Activated CD4-positive, alpha-beta T cell treated with anti-CD3 and anti-CD28 coated beads, Interleukin-2, Interleukin-4, amounts not matched to agents 100 ng/mL and 50 ng/mL, durations not matched to agents 16 hours and 8 hours (primary cell): ENCODE measurements at regions not wholly inside any gene's neighbourhood (a gene's known extent, or its start where the extent isn't known, plus 50 kb on each side); places are given as distances from the start of the nearest gene placed in this dataset.
"Not testable (repeated sequence)": the region's sequence is repeated elsewhere in the genome, so short reads cannot be mapped to it uniquely, and the experiment has no call there.

Source experiments
- DNase-seq: peaks from one replicate; pipeline ENCODE4 v3.0.0-alpha.2; 2020; ENCODE audit warnings: low spot score

GRCh38 chr6:76532647-76533046 lies 460.2 kb upstream of the IMPG1 start:
- DNase-seq = no peak

DNA sequence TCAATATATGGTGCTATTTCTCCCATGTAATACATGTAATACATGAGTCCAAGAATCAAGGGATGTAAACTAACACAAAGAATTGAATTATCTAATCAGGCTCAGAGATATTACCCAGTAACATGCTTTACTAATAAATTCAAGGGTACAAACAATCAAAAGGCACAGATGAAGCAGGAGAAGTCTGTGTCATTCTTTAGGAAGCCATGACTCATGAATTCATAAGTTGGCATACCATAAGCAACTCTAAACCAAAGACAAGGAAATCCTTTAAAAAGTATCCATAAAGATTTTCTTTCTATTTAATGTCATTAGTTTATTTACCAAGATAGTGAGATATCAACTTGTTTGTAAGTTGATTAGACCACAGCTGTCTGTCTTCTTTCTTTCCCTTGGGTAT lies 446.0 kb upstream of the IMPG1 start:
- no peak for DNase-seq

DNA sequence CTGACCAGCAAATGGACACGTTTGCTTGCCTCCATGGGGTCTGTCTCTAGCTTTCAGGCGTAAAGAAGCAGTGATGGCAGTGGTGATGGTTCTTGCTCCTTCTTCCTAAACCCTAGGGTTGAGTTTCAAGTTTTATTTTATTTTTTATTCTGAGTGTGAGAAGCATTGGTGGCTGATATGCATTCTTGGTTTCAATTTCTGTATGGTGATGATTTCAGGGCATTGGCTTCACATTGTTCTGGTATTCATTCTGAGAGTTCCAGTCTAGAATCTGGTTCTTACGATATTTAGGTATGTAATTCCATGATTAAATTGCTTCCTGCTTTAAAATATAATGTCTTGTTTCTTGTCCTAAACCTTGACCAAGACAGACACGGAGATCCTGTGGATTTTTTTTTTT lies 444.5 kb upstream of the IMPG1 start:
- DNase-seq = no peak

DNA sequence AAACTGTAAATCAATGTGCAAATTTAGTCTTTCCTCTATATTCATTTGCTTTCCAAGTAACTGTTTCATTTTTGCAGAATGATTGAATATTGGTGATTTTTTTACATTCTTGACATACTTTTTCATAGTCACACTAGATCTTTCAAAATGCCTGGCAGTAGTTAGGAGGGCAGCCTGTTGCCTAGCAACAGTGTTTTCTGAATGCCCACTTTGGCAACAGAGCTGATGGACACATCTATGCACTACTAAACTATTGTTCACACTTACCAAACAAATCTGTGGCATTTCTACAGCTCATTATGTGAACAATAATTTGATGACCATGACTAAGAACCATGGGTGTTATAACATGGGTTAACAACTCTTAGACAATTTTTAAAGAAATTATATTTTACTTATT lies 438.0 kb upstream of the IMPG1 start:
- DNase-seq = no peak

DNA sequence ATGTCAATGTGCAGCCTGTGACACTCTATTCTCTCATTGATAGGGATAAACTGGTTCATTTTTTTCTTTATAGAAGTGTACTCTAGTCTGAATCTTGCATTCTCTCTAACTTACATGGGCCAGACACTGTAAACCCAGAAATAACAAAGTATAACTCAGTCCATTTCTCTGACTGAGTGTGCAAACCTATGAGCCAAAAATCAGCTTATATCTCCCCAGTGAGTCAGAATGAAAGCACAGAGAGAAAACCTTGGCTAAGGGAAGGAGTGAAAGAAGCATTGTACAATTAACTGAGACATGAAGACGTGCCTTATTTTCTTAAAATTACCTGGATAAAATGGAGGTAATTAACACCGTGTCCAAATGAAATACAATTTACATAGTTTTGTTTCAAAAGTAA lies 436.9 kb upstream of the IMPG1 start:
- DNase-seq = no peak

GRCh38 chr6:76506808-76507207 lies 434.3 kb upstream of the IMPG1 start:
- DNase-seq = no peak

DNA sequence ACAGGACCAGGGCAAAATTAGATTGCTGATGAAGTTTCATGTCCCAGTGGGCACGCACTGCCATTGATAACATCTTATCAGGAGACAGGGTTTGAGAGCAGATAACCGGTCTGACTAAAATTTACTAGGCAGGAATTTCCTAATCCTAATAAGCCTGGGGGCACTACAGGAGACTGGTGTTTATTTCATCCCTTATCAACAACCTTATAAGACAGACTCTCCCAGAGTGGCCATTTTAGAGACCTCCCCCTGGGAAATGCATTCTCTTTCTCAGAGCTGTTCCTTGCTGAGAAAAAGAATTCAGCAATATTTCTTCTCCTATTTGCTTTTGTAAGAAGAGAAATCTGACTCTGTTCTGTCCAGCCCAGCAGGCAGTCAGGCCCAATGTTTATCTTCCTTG lies 423.4 kb upstream of the IMPG1 start:
- no peak for DNase-seq

DNA sequence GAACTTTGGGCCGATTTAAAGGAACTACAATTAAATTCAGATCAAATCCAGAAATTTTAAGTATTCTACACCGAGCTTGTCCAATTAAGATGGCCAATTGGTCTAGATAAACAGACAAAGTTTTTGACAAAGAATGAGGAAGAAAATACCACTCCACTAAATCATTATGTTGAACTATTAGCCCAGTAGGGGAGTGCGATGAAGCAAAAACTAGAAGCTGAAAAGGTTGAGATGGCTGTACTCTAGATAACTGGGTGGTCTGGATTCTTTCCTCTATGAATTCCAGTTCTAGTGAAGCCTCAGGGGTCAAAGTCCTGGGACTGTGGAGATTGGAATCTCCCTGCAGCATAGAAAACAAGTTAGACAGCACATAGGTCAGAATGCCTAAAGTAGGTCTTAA lies 418.9 kb upstream of the IMPG1 start:
- not testable (repeated sequence) for DNase-seq

DNA sequence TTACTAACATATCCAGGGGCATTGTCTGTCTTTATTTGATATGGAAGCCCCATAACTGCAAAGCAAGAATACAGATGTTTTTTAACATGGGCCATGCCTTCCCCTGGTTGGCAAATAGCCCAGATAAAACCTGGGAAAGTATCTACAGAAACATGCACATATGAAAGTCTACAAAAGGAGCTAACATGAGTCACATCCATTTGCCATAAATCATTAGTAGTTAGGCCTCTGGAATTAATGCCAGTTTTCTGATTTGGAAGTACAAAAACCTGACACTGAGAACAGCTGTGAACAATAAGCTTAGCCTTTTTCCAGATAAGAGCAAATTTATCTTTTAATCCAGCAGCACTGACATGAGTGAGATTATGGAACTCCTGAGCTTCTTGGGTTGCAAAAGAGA lies 418.0 kb upstream of the IMPG1 start:
- DNase-seq = no peak

DNA sequence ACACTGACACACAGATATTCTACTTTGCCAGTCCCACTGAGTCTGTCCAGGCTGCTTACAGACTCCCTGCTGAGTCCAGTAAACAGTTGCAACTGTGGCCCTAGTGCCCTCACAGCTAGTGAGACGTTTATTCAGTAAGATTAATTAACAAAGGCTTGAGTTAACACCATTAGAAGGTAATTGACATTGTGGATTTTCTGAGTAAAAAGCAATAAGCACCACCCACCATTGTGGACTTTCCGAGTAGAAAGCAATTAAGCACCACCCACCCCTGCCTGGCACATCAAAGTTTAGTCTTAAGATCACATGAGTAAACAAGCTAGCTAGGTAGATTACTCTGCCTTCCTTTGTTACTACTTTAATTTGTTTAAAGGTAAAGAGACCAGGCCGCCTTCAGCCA lies 408.6 kb upstream of the IMPG1 start:
- DNase-seq = no peak

DNA sequence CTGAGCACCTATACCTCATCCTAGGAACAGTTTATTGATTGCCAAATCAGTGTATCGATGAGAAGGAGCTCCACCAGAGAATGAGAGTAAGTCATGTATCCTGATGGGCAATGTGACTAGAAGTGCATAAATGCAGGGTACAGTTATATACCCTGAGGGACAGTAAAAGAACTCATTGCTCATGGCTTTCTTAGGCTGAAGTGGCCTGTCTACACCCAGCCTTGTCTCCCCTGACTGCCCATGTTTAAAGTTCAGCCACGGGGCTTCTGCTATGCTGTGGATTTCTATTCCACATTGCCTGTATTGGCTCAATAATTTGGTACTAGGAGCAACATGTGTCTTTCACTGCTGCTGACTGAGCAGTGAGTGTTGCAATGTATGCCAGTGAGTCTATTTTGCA lies 400.4 kb upstream of the IMPG1 start:
- no peak for DNase-seq

DNA sequence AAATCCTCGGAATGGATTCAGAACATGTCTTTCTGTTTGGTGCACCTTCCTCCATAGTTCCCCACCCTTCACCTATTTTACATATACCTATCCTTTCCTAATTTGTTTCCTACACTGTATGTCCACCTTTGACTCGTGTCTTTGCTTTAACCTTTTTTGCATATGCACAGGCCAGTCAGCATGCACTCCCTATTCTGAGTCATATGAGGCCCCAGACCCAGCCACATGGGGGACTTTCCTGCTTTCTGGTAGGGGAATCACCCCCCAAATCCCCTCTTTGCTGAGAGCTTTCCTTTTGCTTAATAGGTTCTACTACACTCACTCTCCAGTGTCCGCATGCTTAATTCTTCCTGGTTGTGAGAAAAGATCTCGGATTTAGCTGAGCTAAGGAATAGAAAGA lies 393.8 kb upstream of the IMPG1 start:
- DNase-seq = no peak

GRCh38 chr6:76465410-76465809 lies 392.9 kb upstream of the IMPG1 start:
- DNase-seq = no peak

GRCh38 chr6:76453270-76453669 lies 380.8 kb upstream of the IMPG1 start:
- no peak for DNase-seq

- DNase-seq = no peak
These were observed 379.7 kb upstream of the IMPG1 start for GRCh38 chr6:76451926-76452709.

GRCh38 chr6:76448109-76448508 lies 375.6 kb upstream of the IMPG1 start:
- DNase-seq = no peak

DNA sequence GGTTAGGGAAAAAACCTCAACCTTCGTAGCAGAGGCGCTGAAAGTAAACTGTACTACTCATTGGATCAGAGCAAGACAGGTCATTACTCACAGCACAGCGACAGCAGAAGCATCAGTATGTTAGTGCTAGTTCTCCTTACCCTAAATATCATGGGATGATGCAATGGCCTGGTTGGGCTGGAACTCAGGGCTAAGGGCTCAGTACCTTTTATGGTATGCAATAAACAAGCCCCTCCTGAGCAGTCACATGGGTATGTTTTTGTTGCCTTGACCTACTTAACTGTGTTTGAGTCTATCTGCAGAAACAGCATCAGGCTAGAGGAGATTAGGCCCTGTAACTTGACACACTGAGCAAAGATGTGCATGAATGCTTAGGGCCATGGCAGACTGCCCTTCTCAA lies 369.4 kb upstream of the IMPG1 start:
- DNase-seq = no peak

- DNase-seq = no peak
These were observed 367.3 kb upstream of the IMPG1 start for GRCh38 chr6:76439811-76440210.

GRCh38 chr6:76438768-76439167 lies 366.3 kb upstream of the IMPG1 start:
- no peak for DNase-seq

DNA sequence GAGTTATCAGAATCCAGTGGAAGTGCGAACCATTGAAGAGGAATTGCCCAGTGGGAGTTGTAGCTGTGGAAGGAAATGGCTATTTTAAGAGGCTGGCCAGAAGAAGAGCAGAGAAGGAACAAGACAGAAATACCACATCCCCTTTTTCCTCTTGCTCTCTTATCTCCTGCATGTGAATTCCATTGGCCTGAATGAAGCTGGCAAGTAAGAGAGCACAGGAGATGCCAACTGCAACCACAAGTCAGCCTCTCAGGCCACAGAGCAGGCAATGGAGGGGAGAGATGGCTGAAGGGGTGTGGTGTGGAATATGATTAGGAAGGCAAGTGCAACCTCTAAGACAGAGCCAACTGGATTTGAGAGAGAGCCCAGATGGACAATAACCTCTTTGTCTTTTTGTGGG lies 362.7 kb upstream of the IMPG1 start:
- no peak for DNase-seq

GRCh38 chr6:76422511-76423213 lies 350.2 kb upstream of the IMPG1 start:
- no peak for DNase-seq

GRCh38 chr6:76420094-76420493 lies 347.6 kb upstream of the IMPG1 start:
- DNase-seq = no peak

- no peak for DNase-seq
These were observed 346.2 kb upstream of the IMPG1 start for GRCh38 chr6:76418560-76419223.
